SK-N-SH treated with all-trans-retinoic acid at 6 μM for 48 hours (cell line): ENCODE measurements at regions not wholly inside any gene's neighbourhood (a gene's known extent, or its start where the extent isn't known, plus 50 kb on each side); places are given as distances from the start of the nearest gene placed in this dataset.

Experiments
- ATAC-seq: fragments of 200-7000 bp; cut with Tn5 transposase; 3 replicates; pipeline ENCODE4 v1.9.1; 2020; ENCODE audit warnings: mild to moderate bottlenecking, moderate library complexity
- ARNTL ChIP-seq: fragments of 450-650 bp; formaldehyde crosslinking; IDR thresholded peaks from 2 replicates; pipeline ENCODE4 v1.5.0; 2020; ENCODE audit warnings: low read depth, mild to moderate bottlenecking, moderate library complexity, borderline replicate concordance
- BACH2 ChIP-seq: fragments of 250-450 bp; sonication (Bioruptor Pico); IDR thresholded peaks from 2 replicates; pipeline ENCODE4 v1.9.0; 2021; ENCODE audit warnings: mild to moderate bottlenecking, borderline replicate concordance
- CREB5 ChIP-seq: fragments of 250-450 bp; sonication (Bioruptor Pico); IDR thresholded peaks from 2 replicates; pipeline ENCODE4 v1.5.1; 2020; ENCODE audit warnings: low read depth, mild to moderate bottlenecking, moderate library complexity
- CSDC2 ChIP-seq: fragments of 250-450 bp; sonication (Bioruptor Pico); IDR thresholded peaks from 2 replicates; pipeline ENCODE4 v1.5.0; 2020; ENCODE audit warnings: mild to moderate bottlenecking, moderate library complexity
- ESRRG ChIP-seq: fragments of 250-450 bp; sonication (Bioruptor Pico); IDR thresholded peaks from 2 replicates; pipeline ENCODE4 v1.6.1; 2021; ENCODE audit warnings: mild to moderate bottlenecking
- ISL1 ChIP-seq: fragments of 250-450 bp; sonication (Bioruptor Pico); IDR thresholded peaks from 2 replicates; pipeline ENCODE4 v2.1.2; 2022; ENCODE audit warnings: mild to moderate bottlenecking, moderate library complexity
- OSR1 ChIP-seq: fragments of 250-450 bp; sonication (Bioruptor Pico); IDR thresholded peaks from 2 replicates; pipeline ENCODE4 v1.8.0; 2022; ENCODE audit warnings: moderate library complexity, mild to moderate bottlenecking, inconsistent platforms
- PATZ1 ChIP-seq: fragments of 250-450 bp; sonication (Bioruptor Pico); IDR thresholded peaks from 2 replicates; pipeline ENCODE4 v1.8.0; 2020; ENCODE audit warnings: mild to moderate bottlenecking, moderate library complexity, borderline replicate concordance
- PPARA ChIP-seq: fragments of 250-450 bp; sonication (Bioruptor Pico); IDR thresholded peaks from 2 replicates; pipeline ENCODE4 v1.5.0; 2020; ENCODE audit warnings: mild to moderate bottlenecking, borderline replicate concordance
- RARB ChIP-seq: fragments of 250-450 bp; sonication (Bioruptor Pico); IDR thresholded peaks from 2 replicates; pipeline ENCODE4 v1.8.0; 2021; ENCODE audit warnings: mild to moderate bottlenecking, moderate library complexity
- SNAI2 ChIP-seq: fragments of 250-450 bp; sonication (Bioruptor Pico); IDR thresholded peaks from 2 replicates; pipeline ENCODE4 v1.5.0; 2020; ENCODE audit warnings: mild to moderate bottlenecking, moderate library complexity
- TCF4 ChIP-seq: fragments of 250-450 bp; sonication (Bioruptor Pico); IDR thresholded peaks from 2 replicates; pipeline ENCODE4 v1.8.0; 2021; ENCODE audit warnings: mild to moderate bottlenecking, moderate library complexity, borderline replicate concordance
- TOX ChIP-seq: fragments of 250-450 bp; sonication (Bioruptor Pico); IDR thresholded peaks from 2 replicates; pipeline ENCODE4 v1.8.0; 2021; ENCODE audit warnings: mild to moderate bottlenecking, moderate library complexity, borderline replicate concordance
- ZC3H10 ChIP-seq: fragments of 250-450 bp; sonication (Bioruptor Pico); IDR thresholded peaks from 2 replicates; pipeline ENCODE4 v1.5.1; 2021; ENCODE audit warnings: mild to moderate bottlenecking, moderate library complexity
- ZFP3 ChIP-seq: fragments of 250-450 bp; sonication (Bioruptor Pico); IDR thresholded peaks from 2 replicates; pipeline ENCODE4 v1.5.0; 2020; ENCODE audit warnings: mild to moderate bottlenecking, moderate library complexity
- ZFP30 ChIP-seq: fragments of 450-650 bp; formaldehyde crosslinking; IDR thresholded peaks from 2 replicates; pipeline ENCODE4 v1.5.0; 2022; ENCODE audit warnings: mild to moderate bottlenecking, moderate library complexity
- ZNF565 ChIP-seq: fragments of 450-650 bp; formaldehyde crosslinking; conservative IDR thresholded peaks from 2 replicates; pipeline ENCODE4 v1.5.0; 2020; ENCODE audit warnings: low read depth, mild to moderate bottlenecking, moderate library complexity
- ZNF70 ChIP-seq: fragments of 450-650 bp; formaldehyde crosslinking; IDR thresholded peaks from 2 replicates; pipeline ENCODE4 v1.5.0; 2020; ENCODE audit warnings: mild to moderate bottlenecking, moderate library complexity
- ZNF8 ChIP-seq: fragments of 450-650 bp; formaldehyde crosslinking; IDR thresholded peaks from 2 replicates; pipeline ENCODE4 v1.5.0; 2020; ENCODE audit warnings: mild to moderate bottlenecking, moderate library complexity
- TF ChIP-seq, protein P1 (sequence below): fragments of 250-450 bp; sonication (Bioruptor Pico); IDR thresholded peaks from 2 replicates; pipeline ENCODE4 v1.5.0; 2020; ENCODE audit warnings: mild to moderate bottlenecking, moderate library complexity

GRCh38 chr6:92216717-92217116 is 1202.6 kb downstream of the EPHA7 start:
- TF ChIP-seq ZNF70 (CRISPR knock-in tag) (no peak), TOX (CRISPR knock-in tag) (no peak), CSDC2 (CRISPR knock-in tag) (no peak)
- ATAC-seq, result no peak

DNA sequence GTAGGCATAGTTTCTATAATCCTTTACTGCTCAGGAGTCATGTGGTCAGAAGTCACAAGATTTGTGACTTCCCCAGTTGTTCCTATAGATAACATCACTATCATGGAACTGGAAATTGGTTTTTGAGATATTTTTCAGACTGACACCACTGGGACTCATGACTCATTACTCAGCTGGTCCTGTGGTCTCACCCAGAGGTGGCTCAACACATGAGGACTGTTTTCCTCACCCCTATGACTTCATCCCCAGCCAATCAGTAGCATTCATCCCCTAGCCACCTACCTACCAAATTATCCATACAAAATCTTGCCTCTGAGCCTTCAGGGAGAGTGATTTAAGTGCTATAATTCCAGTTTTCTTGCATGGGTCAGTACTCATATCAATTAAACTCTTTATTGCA is 1217.7 kb downstream of the EPHA7 start:
- no peak for ATAC-seq

DNA sequence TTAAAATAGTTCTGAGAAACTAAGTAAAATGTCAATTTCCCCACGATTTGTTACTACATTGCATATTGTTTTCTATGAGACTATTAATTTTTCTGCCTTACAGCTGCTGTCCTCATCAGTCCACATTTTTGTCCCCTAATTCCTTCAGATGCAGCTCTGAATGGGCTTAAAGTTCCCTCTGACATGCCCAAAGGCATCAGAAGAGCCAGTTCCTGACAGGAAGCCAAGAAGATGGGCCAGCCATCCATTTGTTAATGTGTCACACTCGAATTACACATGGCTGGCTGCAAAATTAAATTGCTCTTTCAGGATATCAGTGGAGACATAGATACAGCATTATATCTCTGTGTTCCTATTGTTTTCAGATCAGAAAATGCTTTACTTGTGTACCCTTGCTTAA is 1223.0 kb downstream of the EPHA7 start:
- no peak for ATAC-seq

More for the DNA sequence above, 1217.7 kb downstream of the EPHA7 start:
- TF ChIP-seq OSR1 (CRISPR knock-in tag) (no peak), BACH2 (no peak), SNAI2 (CRISPR knock-in tag) (no peak), TOX (CRISPR knock-in tag) (no peak), ZNF70 (CRISPR knock-in tag) (no peak), ZNF565 (no peak), PATZ1 (no peak), CREB5 (CRISPR knock-in tag) (no peak), ARNTL (no peak), ZFP30 (CRISPR knock-in tag) (no peak), ZFP3 (CRISPR knock-in tag) (no peak), ZNF8 (CRISPR knock-in tag) (no peak), ZC3H10 (no peak), RARB (CRISPR knock-in tag) (no peak)
- TF ChIP-seq, protein P1, sequence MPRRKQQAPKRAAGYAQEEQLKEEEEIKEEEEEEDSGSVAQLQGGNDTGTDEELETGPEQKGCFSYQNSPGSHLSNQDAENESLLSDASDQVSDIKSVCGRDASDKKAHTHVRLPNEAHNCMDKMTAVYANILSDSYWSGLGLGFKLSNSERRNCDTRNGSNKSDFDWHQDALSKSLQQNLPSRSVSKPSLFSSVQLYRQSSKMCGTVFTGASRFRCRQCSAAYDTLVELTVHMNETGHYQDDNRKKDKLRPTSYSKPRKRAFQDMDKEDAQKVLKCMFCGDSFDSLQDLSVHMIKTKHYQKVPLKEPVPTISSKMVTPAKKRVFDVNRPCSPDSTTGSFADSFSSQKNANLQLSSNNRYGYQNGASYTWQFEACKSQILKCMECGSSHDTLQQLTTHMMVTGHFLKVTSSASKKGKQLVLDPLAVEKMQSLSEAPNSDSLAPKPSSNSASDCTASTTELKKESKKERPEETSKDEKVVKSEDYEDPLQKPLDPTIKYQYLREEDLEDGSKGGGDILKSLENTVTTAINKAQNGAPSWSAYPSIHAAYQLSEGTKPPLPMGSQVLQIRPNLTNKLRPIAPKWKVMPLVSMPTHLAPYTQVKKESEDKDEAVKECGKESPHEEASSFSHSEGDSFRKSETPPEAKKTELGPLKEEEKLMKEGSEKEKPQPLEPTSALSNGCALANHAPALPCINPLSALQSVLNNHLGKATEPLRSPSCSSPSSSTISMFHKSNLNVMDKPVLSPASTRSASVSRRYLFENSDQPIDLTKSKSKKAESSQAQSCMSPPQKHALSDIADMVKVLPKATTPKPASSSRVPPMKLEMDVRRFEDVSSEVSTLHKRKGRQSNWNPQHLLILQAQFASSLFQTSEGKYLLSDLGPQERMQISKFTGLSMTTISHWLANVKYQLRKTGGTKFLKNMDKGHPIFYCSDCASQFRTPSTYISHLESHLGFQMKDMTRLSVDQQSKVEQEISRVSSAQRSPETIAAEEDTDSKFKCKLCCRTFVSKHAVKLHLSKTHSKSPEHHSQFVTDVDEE (CRISPR knock-in tag), result no peak
- TF ChIP-seq, all 23 proteins: peak for 0

More for the DNA sequence above, 1223.0 kb downstream of the EPHA7 start:
- TF ChIP-seq ZFP30 (CRISPR knock-in tag), result no peak
- TF ChIP-seq SNAI2 (CRISPR knock-in tag), result no peak
- no peak for TF ChIP-seq TCF4 (CRISPR knock-in tag)
- TF ChIP-seq ESRRG, result no peak
- no peak for TF ChIP-seq ARNTL
- TF ChIP-seq, protein P1 (CRISPR knock-in tag), result no peak
- TF ChIP-seq OSR1 (CRISPR knock-in tag), result no peak
- TF ChIP-seq PPARA, result no peak
- no peak for TF ChIP-seq ISL1 (CRISPR knock-in tag)
- no peak for TF ChIP-seq CREB5 (CRISPR knock-in tag)
- TF ChIP-seq RARB (CRISPR knock-in tag), result no peak
- no peak for TF ChIP-seq ZFP3 (CRISPR knock-in tag)
- no peak for TF ChIP-seq ZC3H10
- no peak for TF ChIP-seq PATZ1
